GM12872 (cell line): ENCODE measurements at regions not wholly inside any gene's neighbourhood (a gene's known extent, or its start where the extent isn't known, plus 50 kb on each side); places are given as distances from the start of the nearest gene placed in this dataset.

Experiments used
- TF ChIP-seq, protein P1 (sequence below): IDR thresholded peaks from 3 replicates; pipeline ENCODE4 v1.5.1; 2011; ENCODE audit warnings: low read depth, mild to moderate bottlenecking, low read length, moderate library complexity; ENCODE audit not compliant: insufficient read depth

DNA sequence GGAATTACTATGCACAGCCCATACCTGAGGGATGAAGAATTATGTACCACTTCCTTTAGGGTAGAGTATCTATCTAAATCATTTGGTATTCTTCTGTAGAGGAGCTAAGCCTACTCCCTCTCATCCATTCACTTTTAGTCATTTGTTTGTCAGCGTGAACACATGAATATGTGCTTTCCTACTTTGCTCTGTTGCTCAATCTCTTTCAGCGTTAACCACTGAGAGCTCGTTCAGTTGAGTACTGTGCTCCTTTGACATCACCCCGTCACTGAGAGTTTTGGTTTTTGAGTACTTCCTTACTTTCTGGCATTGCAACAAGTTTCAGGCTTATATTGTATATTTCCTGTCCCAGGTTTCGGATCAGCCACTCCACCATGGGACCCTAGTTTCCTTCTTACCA lies 700.6 kb downstream of the NLGN4X start:
- TF ChIP-seq, protein P1, sequence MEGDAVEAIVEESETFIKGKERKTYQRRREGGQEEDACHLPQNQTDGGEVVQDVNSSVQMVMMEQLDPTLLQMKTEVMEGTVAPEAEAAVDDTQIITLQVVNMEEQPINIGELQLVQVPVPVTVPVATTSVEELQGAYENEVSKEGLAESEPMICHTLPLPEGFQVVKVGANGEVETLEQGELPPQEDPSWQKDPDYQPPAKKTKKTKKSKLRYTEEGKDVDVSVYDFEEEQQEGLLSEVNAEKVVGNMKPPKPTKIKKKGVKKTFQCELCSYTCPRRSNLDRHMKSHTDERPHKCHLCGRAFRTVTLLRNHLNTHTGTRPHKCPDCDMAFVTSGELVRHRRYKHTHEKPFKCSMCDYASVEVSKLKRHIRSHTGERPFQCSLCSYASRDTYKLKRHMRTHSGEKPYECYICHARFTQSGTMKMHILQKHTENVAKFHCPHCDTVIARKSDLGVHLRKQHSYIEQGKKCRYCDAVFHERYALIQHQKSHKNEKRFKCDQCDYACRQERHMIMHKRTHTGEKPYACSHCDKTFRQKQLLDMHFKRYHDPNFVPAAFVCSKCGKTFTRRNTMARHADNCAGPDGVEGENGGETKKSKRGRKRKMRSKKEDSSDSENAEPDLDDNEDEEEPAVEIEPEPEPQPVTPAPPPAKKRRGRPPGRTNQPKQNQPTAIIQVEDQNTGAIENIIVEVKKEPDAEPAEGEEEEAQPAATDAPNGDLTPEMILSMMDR, result no peak

DNA sequence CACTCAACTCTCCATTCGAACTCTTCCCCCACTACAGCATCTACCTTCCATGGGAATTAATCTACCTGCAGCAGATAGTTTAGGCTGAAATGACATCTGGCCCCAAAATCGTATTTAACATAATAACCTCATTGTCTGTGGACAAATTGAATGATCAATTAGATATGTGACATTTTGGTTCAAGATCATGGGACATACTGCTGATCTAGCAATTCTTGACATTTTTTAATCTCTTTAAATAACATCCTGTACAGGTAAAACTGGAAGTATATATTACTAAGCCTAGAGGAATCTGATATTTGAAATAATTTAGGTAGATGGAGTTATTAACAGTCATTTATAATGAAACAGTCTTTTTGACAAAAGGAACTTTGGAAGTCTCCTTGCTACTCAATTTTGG lies 702.5 kb downstream of the NLGN4X start:
- TF ChIP-seq, protein P1, result no peak

DNA sequence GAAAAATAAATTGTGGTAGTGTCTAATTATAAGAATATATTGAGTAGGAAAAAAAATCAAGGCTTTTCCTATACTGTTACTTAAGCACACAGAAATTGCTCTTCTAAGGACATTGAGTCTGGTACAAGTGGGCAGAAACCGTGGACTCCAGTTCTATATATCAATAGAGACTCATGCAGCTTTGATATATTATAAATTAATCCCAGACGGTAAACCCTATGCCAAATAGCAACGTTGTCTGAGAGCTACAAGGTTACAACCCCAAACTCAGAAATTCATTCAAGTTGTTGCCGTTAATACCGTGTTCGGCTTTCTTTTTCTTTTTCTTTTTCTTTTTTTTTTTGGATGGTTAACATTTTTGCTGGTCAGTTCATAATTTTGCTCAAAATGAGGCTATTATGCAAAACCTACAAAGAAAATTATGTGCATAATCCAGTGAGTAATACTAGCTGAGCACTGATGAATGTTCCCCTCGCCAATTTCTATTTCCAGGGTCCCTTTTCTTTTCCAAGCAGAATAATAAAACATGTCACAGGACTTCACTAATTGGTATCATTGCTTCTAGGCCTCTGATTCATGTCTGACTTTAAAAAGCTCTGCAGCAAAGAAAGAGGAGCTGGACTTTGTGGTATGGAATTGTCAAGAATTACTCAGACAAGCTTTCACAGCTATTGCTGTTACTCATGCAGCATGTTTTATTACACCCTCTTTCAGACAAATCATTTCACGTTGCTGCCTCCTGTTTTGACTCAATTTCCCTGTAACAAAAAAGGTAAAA lies 737.7 kb downstream of the NLGN4X start:
- TF ChIP-seq, protein P1, result no peak

DNA sequence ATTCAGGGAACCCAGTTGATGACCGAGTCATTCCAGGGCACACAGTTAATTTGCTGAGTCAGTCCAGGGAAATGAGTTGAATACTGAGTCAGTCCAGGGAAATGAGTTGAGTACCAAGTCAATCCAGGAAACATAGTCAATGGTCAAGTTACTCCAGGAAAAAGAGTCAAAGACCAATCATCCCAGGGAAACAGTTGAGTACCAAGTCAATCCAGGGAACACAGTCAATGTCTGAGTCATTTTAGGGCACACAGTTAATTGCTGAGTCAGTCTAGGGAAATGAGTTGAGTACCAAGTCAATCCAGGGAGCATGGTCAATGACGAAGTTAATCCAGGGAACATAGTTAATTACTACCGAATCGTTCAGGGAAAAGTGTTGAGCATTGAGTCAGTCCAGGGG lies 754.4 kb downstream of the NLGN4X start:
- TF ChIP-seq, protein P1, result no peak

DNA sequence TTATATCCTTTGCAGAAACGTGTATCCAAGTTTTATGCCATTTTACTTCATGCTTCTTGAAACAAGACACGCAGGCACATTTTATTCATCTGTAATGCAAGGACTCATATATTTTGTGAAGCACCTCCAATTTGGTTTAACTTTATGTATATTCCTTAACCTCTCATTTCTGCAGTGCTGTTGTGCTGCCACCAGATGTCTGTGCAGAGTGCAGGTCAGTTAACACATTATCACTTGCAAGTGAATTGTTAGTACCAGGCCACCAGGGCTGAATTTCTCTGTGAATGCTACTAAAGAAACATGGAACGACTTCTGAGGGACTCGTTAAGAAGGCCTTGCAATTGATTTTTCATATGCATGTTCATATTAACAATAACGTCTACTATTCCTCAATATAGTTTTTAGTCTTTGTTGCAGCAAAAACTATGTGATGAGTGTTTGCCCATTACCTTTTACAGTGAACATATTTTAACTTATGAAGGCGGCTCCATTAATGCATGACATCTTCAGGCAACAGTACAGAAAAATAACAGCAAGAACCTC lies 770.3 kb downstream of the NLGN4X start:
- TF ChIP-seq, protein P1, result no peak

DNA sequence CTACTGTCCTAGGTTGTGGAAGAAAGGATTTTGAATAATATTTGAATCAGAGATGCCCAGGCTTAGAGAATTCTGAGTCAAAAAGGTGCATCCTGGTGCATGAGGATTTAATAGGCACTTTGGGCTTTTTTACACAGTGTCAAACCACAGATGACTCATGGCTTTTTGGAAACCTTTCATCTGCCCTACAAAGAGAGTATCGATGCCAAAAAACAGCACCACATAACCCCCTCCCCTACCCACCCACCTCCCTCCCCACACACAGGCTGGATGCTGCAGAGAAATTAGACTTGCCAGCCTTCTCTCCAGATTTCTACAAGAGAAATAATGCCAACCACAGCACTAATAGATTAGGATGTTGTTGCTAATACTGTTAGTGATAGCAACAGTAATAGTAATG lies 779.3 kb downstream of the NLGN4X start:
- TF ChIP-seq, protein P1, result no peak

DNA sequence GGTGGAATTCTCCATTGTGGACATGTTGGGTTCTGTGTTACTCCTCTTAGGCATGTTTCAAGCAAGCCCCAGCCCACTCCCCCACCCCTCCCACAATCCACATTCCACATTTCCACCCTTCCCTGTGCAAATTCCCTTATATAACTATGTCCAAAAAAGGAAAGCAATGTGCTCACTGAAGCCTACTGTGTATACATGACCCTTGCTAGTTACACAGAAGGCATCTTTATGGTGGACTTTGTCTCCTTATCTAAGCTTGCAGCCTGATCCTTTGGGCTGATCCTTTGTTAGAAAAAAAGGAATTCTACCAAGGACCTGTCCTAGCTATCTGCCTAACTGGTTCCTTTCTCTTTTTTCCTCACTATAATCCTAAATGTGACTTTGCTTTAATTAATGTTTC lies 796.8 kb downstream of the NLGN4X start:
- TF ChIP-seq, protein P1, result no peak
